H9 (cell line): ENCODE measurements at regions not wholly inside any gene's neighbourhood (a gene's known extent, or its start where the extent isn't known, plus 50 kb on each side); places are given as distances from the start of the nearest gene placed in this dataset.

ENCODE experiments used
- DNase-seq: peaks from one replicate; pipeline ENCODE4 v3.0.0-alpha.2; 2017
- H2AFZ ChIP-seq: one replicate; pipeline ENCODE4 v1.6.1; 2013; ENCODE audit warnings: mild to moderate bottlenecking, low read length, control low read depth, moderate library complexity
- H2AK5ac ChIP-seq: 2 replicates; pipeline ENCODE4 v1.6.1; 2013; ENCODE audit warnings: low read length, control low read depth, mixed read lengths; ENCODE audit not compliant: insufficient read length
- H2BK120ac ChIP-seq: one replicate; pipeline ENCODE4 v1.6.1; 2013; ENCODE audit warnings: low read depth, mild to moderate bottlenecking, low read length, control low read depth, inconsistent platforms; ENCODE audit not compliant: poor library complexity, severe bottlenecking
- H2BK12ac ChIP-seq: 2 replicates; pipeline ENCODE4 v1.6.1; 2013; ENCODE audit warnings: low read length, control low read depth, mixed read lengths, low read depth; ENCODE audit not compliant: insufficient read length
- H2BK15ac ChIP-seq: 2 replicates; pipeline ENCODE4 v1.6.1; 2013; ENCODE audit warnings: low read depth, low read length, control low read depth
- H2BK20ac ChIP-seq: one replicate; pipeline ENCODE4 v1.6.1; 2013; ENCODE audit warnings: low read depth, mild to moderate bottlenecking, low read length, control low read depth, inconsistent platforms; ENCODE audit not compliant: poor library complexity, severe bottlenecking
- H2BK5ac ChIP-seq: 2 replicates; pipeline ENCODE4 v1.6.1; 2013; ENCODE audit warnings: low read length, control low read depth, mixed read lengths; ENCODE audit not compliant: insufficient read length
- H3K14ac ChIP-seq: 2 replicates; pipeline ENCODE4 v1.6.1; 2013; ENCODE audit warnings: low read length, control low read depth; ENCODE audit not compliant: insufficient read depth
- H3K18ac ChIP-seq: 2 replicates; pipeline ENCODE4 v1.6.1; 2013; ENCODE audit warnings: low read depth, mild to moderate bottlenecking, mixed read lengths, low read length, control low read depth; ENCODE audit not compliant: insufficient read length
- H3K23ac ChIP-seq: 2 replicates; pipeline ENCODE4 v1.6.1; 2013; ENCODE audit warnings: low read length, control low read depth, mixed read lengths, low read depth; ENCODE audit not compliant: insufficient read length
- H3K23me2 ChIP-seq: 2 replicates; pipeline ENCODE4 v1.6.1; 2013; ENCODE audit warnings: low read depth, mild to moderate bottlenecking, mixed read lengths, low read length, control low read depth; ENCODE audit not compliant: insufficient read length, poor library complexity, severe bottlenecking
- H3K27ac ChIP-seq: 2 replicates; pipeline ENCODE4 v1.5.1; 2013; ENCODE audit warnings: low read length, control low read depth, mixed read lengths, low read depth; ENCODE audit not compliant: insufficient read length
- H3K27me3 ChIP-seq: 2 replicates; pipeline ENCODE4 v1.6.1; 2013; ENCODE audit warnings: low read length, control low read depth, inconsistent platforms; ENCODE audit not compliant: insufficient read depth
- H3K4ac ChIP-seq: 2 replicates; pipeline ENCODE4 v1.6.1; 2013; ENCODE audit warnings: low read depth, mild to moderate bottlenecking, control low read depth, inconsistent platforms, low read length, moderate library complexity
- H3K4me1 ChIP-seq: 2 replicates; pipeline ENCODE4 v1.6.1; 2013; ENCODE audit warnings: low read length, control low read depth, inconsistent platforms; ENCODE audit not compliant: insufficient read depth
- H3K4me2 ChIP-seq: 2 replicates; pipeline ENCODE4 v1.6.1; 2013; ENCODE audit warnings: low read length, control low read depth, mixed read lengths; ENCODE audit not compliant: insufficient read length, insufficient read depth
- H3K56ac ChIP-seq: 2 replicates; pipeline ENCODE4 v1.6.1; 2013; ENCODE audit warnings: low read depth, mild to moderate bottlenecking, mixed read lengths, low read length, control low read depth; ENCODE audit not compliant: insufficient read length
- H3K79me1 ChIP-seq: 2 replicates; pipeline ENCODE4 v1.6.1; 2013; ENCODE audit warnings: low read depth, mild to moderate bottlenecking, moderate library complexity, low read length, control low read depth, inconsistent platforms; ENCODE audit not compliant: insufficient read depth, poor library complexity, severe bottlenecking
- H3K79me2 ChIP-seq: 2 replicates; pipeline ENCODE4 v1.6.1; 2013; ENCODE audit warnings: low read length, control low read depth, inconsistent platforms; ENCODE audit not compliant: insufficient read depth
- H3K9ac ChIP-seq: 2 replicates; pipeline ENCODE4 v1.6.1; 2013; ENCODE audit warnings: low read length, control low read depth, mixed read lengths; ENCODE audit not compliant: insufficient read length; ENCODE audit errors: extremely low read depth
- H3K9me3 ChIP-seq: one replicate; pipeline ENCODE4 v1.6.1; 2013; ENCODE audit warnings: low read depth, low read length, inconsistent platforms; ENCODE audit not compliant: control insufficient read depth
- H3T11ph ChIP-seq: one replicate; pipeline ENCODE4 v1.6.1; 2013; ENCODE audit warnings: mild to moderate bottlenecking, low read length, control low read depth, inconsistent platforms
- H4K20me1 ChIP-seq: one replicate; pipeline ENCODE4 v1.6.1; 2013; ENCODE audit not compliant: control insufficient read depth, insufficient read length, insufficient read depth
- H4K5ac ChIP-seq: 2 replicates; pipeline ENCODE4 v1.6.1; 2013; ENCODE audit warnings: low read depth, mild to moderate bottlenecking, mixed read lengths, low read length, control low read depth; ENCODE audit not compliant: insufficient read length
- H4K8ac ChIP-seq: replicated peaks from 2 replicates; pipeline ENCODE4 v1.6.1; 2013; ENCODE audit warnings: low read length, control low read depth, mixed read lengths, low read depth; ENCODE audit not compliant: insufficient read length
- H4K91ac ChIP-seq: 2 replicates; pipeline ENCODE4 v1.6.1; 2013; ENCODE audit warnings: low read depth, mild to moderate bottlenecking, moderate library complexity, mixed read lengths, low read length, control low read depth; ENCODE audit not compliant: insufficient read length
- H3K27ac Mint-ChIP-seq, 3 experiments: 2 replicates in 2 of 3; 3 replicates in 1 of 3; pipeline ENCODE4 v1.8.0; 2020 to 2021; ENCODE audit warnings: mixed read lengths in 3 of 3, mild to moderate bottlenecking in 1 of 3, moderate library complexity in 1 of 3
- H3K27me3 Mint-ChIP-seq: 2 replicates; pipeline ENCODE4 v1.8.0; 2021; ENCODE audit warnings: low read depth, mild to moderate bottlenecking, moderate library complexity, mixed read lengths
- H3K36me3 Mint-ChIP-seq, 3 experiments: 2 replicates in 2 of 3; 3 replicates in 1 of 3; pipeline ENCODE4 v1.8.0; 2020 to 2021; ENCODE audit warnings: low read depth in 3 of 3, mixed read lengths in 3 of 3; ENCODE audit not compliant: insufficient read depth in 1 of 3
- H3K4me1 Mint-ChIP-seq, 2 experiments: 2 replicates each; pipeline ENCODE4 v1.8.0; 2020; ENCODE audit warnings: mixed read lengths in 2 of 2
- H3K4me3 Mint-ChIP-seq, 2 experiments: 2 replicates in 1 of 2; 3 replicates in 1 of 2; pipeline ENCODE4 v1.8.0; 2020 to 2021; ENCODE audit warnings: mild to moderate bottlenecking in 2 of 2, mixed read lengths in 2 of 2, moderate library complexity in 1 of 2
- H3K9me3 Mint-ChIP-seq, 2 experiments: 2 replicates in 1 of 2; 3 replicates in 1 of 2; pipeline ENCODE4 v1.8.0; 2020; ENCODE audit warnings: mild to moderate bottlenecking in 2 of 2, mixed read lengths in 2 of 2, moderate library complexity in 1 of 2
- WGBS: extraction: QIAGEN DNeasy Blood & Tissue Kit; methylation state at CpG from one replicate; pipeline ENCODE4 v1.1.7; 2013; ENCODE audit warnings: missing lambda C conversion rate, low lambda C conversion rate, mixed read lengths; ENCODE audit not compliant: insufficient read length; ENCODE audit errors: extremely low coverage; 5-methylcytosine and 5-hydroxymethylcytosine counted together
- TF ChIP-seq, protein P1 (sequence below): fragments of 200-600 bp; sonication (generic); conservative IDR thresholded peaks from 3 replicates; pipeline ENCODE4 v1.8.0; 2021; ENCODE audit warnings: antibody characterized with exemption, mild to moderate bottlenecking

- no peak overlapping the region for H3K4ac ChIP-seq
- TF ChIP-seq, protein P1, sequence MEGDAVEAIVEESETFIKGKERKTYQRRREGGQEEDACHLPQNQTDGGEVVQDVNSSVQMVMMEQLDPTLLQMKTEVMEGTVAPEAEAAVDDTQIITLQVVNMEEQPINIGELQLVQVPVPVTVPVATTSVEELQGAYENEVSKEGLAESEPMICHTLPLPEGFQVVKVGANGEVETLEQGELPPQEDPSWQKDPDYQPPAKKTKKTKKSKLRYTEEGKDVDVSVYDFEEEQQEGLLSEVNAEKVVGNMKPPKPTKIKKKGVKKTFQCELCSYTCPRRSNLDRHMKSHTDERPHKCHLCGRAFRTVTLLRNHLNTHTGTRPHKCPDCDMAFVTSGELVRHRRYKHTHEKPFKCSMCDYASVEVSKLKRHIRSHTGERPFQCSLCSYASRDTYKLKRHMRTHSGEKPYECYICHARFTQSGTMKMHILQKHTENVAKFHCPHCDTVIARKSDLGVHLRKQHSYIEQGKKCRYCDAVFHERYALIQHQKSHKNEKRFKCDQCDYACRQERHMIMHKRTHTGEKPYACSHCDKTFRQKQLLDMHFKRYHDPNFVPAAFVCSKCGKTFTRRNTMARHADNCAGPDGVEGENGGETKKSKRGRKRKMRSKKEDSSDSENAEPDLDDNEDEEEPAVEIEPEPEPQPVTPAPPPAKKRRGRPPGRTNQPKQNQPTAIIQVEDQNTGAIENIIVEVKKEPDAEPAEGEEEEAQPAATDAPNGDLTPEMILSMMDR, result no peak
- Mint-ChIP-seq H3K9me3 (peaks cover 8 to 9% of the 10 kb centered on the region in 2 experiments; a peak in 4 of 5 replicates), H3K27ac (no peak overlapping the region), H3K36me3 (peaks cover 1 to 6% (median 5%) of the 10 kb centered on the region in 3 experiments; a peak in 2 of 7 replicates), H3K4me1 (no peaks in the 10 kb centered on the region), H3K4me3 (no peak overlapping the region), H3K27me3 (no peaks in the 10 kb centered on the region)
- no peak overlapping the region for H4K5ac ChIP-seq
- no peak overlapping the region for H3K56ac ChIP-seq
- H3K9me3 ChIP-seq, result no peaks in the 10 kb centered on the region
- no peak overlapping the region for H4K8ac ChIP-seq
- H2AK5ac ChIP-seq, result no peak overlapping the region
- H3T11ph ChIP-seq, result no peak overlapping the region
- no peaks in the 10 kb centered on the region for H4K20me1 ChIP-seq
- H2BK15ac ChIP-seq, result no peak overlapping the region
- WGBS, result no CpG with 5 or more reads among the region's 3 CpGs
- no peak for DNase-seq
- no peak overlapping the region for H2AFZ ChIP-seq
- no peaks in the 10 kb centered on the region for H3K23me2 ChIP-seq
- H2BK120ac ChIP-seq, result no peak overlapping the region
- H3K79me1 ChIP-seq, result no peaks in the 10 kb centered on the region
- H3K27me3 ChIP-seq, result no peaks in the 10 kb centered on the region
- H3K14ac ChIP-seq, result no peak overlapping the region
- no peaks in the 10 kb centered on the region for H3K4me1 ChIP-seq
- H3K27ac ChIP-seq, result no peak overlapping the region
- H2BK20ac ChIP-seq, result no peak overlapping the region
- no peak overlapping the region for H2BK12ac ChIP-seq
- H2BK5ac ChIP-seq, result no peak overlapping the region
- H3K9ac ChIP-seq, result no peak overlapping the region
- no peak overlapping the region for H4K91ac ChIP-seq
- no peaks in the 10 kb centered on the region for H3K79me2 ChIP-seq
- no peak overlapping the region for H3K4me2 ChIP-seq
- no peak overlapping the region for H3K18ac ChIP-seq
- no peak overlapping the region for H3K23ac ChIP-seq
Measured at GRCh38 chr5:82754759-82755158, 322.4 kb downstream of the TMEM167A start.
